ENCODE measurements at regions not wholly inside any gene's neighbourhood (a gene's known extent, or its start where the extent isn't known, plus 50 kb on each side); places are given as distances from the start of the nearest gene placed in this dataset.

DNA sequence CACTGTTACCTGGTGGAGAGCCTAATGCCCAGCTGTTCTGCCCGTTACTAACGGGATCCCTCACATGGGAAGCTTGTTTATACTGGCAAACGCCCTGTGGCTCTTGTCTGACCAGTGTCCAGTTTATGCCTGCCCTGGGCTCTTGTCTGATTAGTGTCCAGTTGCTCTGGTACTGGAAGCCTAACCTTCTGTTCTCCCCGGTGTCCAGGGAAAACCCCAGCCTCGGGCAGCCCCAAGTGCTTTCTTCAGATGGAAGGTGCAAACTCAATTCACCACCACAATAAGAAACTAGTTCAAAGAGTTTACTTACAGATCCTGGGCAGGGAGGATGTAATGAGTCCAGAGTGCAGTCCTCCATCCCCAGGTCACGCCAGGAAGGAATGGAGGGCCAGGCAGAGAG is 148.4 kb downstream of the TBXT start:
- no peak for DNase-seq (ENCODE audit: extremely low read depth in 1 of 11, low read depth in 9 of 11, low spot score in 4 of 11)

DNA sequence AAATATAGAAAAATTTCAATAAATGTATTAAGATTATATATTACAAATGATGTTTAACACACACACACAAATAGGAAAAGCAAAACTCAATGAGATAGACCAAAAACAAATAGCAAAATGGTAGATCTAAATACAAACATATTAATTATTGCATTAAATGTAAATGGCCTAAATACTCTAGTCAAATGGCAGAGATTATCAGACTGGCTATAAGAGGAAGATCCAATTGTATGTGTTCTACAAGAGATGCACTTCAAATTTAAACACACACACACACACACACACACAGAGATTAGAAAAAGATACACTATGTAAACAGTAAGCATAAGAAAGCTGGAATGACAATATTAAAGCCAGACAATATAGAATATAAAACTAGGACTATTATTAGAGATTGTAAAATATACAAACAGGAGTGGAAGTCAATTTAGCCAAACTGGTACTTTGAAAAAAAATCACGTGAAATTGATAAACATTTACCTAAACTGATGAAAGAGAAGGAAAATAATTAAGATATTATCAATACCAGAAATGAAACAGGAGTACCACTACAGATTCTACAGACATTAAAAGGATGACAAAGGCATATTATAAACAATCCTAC is 150.5 kb downstream of the TBXT start:
- DNase-seq (ENCODE audit: extremely low read depth in 1 of 11, low read depth in 9 of 11, low spot score in 4 of 11) = no peak

DNA sequence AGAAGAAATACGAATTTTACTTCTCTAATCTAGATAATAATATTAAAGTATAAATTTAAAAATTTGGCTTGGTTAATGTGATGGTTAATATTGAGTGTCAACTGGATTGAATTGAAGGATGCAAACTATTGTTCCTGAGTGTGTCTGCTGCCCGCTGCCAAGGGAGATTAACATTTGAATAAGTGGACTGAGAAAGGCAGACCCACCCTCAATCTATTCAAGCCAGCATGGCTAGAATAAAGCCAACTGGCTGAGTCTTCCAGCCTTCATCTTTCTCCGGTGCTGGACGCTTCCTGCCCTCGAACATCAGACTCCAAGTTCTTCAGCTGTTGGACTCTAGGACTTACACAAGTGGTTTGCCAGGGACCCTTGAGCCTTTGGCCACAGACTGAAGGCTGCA is 152.7 kb downstream of the TBXT start:
- no peak for DNase-seq (ENCODE audit: extremely low read depth in 1 of 11, low read depth in 9 of 11, low spot score in 4 of 11)

DNA sequence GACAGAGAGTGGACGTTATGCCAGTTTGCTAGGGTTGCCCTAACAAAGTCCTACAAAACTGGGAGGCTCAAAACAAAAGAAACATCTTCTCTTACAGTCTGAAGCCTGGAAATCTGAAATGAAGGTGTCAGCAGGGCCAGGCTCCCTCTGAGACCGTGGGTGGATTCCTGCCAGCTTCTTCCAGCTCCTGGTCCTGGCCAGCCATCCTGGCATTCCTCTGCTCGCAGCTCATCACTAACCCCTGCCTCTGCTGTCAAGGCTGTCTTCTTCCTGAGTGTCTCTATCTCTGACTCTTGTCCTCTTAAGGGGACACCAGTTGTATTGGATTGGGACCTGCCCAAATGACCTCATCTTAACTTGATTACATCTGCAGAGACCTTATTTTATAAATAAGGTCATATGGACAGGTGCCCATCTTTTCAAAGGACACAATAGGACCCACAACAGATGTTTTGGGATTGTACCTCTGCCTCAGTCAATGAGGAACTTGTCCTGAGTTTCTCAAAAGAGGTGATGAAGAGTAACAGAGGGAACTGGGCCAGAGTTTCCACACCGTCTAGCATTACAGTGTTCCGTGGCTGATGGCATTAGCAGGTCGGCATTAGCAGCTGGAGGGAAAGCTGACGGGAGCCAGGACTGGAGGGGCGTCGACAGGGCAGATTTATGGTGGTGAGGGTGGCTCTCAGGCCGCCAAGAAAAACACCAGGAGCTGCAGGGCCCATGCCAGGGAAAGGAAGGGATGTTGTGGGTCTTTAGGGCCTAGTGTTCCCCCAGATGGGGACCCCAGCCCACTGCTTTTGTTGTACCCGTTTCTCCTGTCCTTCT is 157.3 kb downstream of the TBXT start:
- DNase-seq (ENCODE audit: extremely low read depth in 1 of 11, low read depth in 9 of 11, low spot score in 4 of 11) = no peak

DNA sequence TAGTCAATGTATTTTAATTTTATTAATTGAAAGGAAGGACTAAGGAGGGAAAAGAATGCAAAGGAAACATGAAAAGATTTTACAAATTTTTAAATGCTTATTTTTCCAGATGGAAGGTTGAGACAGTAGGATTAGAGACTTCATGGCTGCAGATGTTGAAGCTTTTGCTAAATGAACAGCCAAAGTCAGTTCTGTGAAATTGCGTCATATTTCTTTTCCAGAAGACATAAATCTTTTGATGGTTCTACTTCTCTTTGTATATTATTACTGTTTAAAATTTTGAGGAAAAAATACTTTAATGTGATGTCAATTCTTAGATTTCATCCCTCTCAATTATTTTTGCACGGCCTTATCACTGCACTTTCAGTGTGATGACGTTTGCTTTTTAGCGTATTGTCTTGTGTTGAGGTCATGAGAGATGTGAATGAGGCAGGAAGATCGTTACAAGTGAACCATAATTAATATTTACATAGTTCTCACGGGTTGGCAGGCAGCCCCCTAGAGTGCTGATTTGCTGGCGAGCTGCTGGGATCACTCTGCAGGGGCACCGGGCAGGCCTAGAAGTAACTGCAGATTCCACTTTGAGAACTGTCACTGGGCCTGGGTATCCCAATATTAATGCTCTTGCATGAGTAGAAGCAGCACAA is 158.1 kb downstream of the TBXT start:
- no peak for DNase-seq (ENCODE audit: extremely low read depth in 1 of 11, low read depth in 9 of 11, low spot score in 4 of 11)

DNA sequence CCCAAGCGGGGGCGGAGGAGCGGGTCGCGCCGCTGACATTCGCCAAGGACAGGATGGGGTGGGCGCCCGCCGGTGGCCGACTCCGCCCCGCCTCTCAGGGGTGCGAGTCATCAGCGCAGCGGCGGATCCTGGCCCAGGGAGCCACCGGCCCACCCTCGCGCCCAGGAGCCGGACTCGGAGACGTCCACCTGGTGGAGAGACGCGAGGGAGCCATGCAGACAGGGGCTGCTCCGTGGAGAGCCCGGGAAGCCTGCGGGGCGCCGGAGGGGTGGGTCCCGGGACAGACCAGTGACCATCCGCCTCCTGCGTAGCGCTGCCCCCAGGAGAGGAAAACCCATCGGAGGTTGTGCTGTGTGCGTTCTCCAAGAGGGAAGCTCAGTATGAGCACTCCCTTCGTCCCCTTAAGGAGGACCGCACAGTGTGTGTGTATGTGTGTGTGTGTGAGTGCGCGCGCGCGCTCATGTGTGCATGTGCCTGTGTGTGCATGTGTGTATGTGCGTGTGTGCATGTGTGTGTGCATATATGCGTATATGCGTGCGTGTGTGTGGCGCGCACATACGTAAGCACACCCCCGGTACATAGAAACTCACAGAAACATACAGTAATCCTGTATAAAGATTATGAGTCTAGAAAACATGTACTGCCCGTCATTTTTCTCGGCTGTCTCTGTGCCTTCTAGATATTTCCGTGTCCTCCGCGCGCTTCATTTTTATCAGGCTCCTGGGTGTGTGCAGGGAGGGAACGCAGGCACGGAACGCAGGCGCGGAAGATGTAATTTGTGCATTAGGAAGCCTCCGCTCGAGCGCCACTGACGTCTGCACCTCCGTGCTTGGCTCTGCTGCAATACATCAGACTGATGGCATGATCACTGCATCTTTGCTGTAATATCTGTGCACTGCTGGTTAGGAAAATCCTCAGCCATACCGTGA is 158.9 kb downstream of the TBXT start:
- no peak for DNase-seq (ENCODE audit: extremely low read depth in 1 of 11, low read depth in 9 of 11, low spot score in 4 of 11)

DNA sequence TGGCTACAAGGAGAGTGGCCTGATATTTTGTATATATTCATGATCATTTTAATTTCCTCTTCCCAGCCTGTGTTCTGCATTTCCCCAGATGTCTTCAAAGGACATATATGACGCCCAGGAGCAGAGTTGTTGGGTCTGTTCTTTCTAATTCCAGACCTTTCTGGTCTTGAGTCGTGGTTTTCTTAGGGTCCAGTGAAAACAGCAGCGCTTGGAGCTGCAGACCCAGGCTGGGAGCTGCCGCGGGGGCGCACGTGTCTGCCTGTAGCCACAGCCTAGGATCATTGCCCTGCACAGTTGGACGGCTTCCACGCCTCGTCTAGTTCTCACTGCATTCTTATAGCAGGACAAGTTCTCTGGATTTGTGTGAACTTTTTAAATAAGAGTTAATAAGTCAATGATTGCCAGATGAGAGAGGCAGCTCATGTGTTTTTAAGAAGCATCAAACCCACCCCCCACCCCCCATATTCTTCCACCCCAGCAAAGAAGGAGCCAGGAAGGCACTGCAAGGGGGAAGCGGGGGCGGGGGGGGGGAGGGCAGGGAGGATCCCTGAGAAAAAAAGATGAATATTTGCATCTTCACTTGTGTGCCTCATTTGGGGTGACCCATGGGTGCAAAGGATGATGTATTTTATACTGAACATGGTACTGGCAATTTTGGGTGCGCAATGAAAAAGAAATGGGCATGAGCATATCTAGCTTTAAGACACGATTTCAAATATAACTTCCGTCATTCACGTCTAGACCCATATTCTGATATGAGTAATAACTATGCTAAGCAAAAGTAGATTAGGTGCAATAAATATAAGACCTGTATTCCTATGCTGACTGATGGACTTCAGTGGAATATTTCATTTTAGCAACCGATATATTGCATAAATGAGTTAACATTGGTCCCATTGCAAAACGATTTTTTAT is 160.0 kb downstream of the TBXT start:
- peak in 5 of 11 donors; percentile 61 to 84 (median 71) for DNase-seq (ENCODE audit: extremely low read depth in 1 of 11, low read depth in 9 of 11, low spot score in 4 of 11)

DNA sequence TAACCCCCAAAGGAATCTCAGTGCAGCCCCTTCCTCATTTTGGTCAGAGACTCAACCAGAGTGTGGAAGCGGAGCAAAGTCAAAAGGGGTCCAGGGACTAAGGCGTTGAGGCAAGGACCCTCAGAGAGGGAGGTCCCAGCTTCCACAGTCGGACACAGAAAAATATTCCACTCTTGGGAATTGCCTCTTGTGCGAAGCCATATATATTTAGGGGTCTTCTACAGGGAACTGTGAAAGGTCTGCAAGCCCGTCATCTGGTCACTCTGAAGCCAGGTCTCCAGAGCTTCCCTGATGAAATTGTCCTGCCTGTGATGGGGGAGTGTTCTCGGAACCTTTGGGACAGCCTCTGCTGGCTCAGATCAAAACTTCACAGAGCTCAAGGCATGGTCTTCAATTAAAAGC is 160.8 kb downstream of the TBXT start:
- DNase-seq (ENCODE audit: extremely low read depth in 1 of 11, low read depth in 9 of 11, low spot score in 4 of 11) = no peak

DNA sequence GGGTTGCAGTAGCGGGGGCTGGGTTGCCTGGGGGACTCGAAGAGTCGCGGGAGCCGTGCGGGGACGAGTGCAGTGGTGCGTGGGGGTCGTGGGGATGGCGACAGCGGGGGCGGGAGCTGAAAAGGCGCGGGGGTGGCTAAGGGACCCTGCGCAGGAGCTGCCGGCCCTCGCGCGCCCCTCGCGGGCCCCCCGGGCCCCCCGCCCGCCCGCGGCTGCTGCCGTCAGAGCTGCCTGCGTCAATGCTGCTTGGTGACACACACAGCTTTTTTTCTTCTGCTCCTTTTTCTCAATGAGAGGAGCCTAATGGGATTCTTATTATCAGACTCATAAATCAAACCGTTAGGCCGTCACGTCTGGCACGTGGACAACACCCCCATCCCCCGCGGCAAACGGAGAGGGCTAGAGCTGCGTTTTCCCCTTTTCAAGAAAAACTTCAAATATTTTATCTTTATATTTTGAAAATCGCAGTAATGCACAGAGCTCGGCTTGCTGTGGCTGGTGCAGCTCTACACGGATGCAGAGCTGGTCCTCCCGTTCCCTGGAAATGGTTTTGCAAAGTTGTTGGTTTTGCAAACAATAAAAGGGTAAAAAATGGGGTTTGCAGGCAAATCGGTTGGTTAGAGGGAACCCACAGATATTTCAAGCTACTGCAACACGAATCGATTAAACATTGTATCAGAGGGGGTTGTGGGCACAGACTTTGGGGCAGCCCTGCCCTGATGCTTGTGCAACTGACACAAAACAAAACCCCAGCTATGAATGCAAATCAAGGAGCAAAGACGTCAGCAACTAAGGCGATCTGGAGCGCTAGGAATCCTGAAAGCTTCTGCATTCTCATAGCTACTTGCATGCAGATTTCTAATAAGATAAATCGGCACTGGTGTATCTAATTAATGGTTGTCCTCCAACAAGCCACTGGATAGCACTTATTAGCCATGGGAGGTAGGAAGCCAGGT is 161.4 kb downstream of the TBXT start:
- DNase-seq (ENCODE audit: extremely low read depth in 1 of 11, low read depth in 9 of 11, low spot score in 4 of 11) = peak in 4 of 11 donors; percentile 55 to 74 (median 70)

DNA sequence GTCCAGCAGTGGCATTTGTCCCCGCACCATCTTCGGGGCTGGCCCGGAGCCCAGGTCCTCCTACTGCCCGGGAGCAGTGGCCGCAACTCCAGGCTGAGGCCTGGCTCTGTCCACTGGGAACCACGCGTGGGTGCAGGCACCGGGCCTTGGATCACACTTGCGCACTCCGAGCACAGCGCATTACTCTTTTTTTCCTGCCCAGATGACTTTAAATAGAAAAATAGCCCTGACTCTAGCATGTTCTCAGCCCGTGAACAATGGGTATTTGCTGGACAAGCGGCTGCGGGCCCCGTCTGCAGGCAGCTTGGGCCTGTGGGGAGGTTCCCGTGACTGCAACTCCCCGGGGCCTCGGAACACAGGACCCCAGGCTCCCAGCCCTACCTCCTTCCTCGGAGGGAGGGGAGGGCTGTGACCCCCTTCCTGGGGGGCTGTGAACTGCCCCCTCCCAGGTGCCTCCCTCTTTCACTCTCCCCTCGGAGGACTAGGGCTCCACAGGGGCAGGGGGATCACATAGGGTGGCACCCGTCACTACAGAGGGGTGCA is 162.2 kb downstream of the TBXT start:
- DNase-seq (ENCODE audit: extremely low read depth in 1 of 11, low read depth in 9 of 11, low spot score in 4 of 11) = no peak

DNA sequence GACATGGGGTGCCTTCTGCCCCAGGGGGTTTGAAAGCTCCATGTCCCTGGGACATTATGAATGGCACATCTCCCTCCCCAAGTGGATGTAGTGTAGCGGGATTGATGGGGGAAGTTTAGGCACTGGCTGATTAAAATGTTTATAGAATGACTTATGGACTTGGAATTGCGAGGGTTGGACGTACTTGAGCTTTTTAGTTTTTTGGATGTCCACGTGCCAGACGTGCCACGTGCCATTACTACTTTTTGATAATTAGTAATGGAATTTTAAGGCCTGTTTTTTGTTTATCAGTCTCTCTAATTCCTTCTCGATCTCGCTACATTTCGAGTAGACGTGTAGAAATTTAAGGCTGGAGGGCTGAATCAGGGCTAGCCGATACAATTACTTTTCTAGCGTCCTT is 162.8 kb downstream of the TBXT start:
- no peak for DNase-seq (ENCODE audit: extremely low read depth in 1 of 11, low read depth in 9 of 11, low spot score in 4 of 11)

DNA sequence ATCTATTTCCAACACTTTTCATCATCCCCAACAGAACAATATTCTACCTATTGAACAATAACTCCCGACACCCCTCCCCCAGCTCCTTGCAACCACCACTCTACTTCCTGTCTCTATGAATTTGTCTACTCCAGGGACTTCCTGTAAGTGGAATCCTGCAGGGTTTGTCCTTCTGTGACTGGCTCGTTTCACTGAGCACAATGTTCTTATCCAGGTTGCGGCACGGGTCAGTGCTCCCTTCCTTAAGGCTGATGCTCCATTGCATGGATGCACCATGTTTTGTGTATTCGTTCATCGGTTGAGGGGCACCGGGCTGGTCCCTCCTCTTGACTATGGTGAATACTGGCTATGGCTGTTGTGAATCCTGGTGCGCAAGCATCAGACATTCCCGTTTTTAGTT is 163.2 kb downstream of the TBXT start:
- no peak for DNase-seq (ENCODE audit: extremely low read depth in 1 of 11, low read depth in 9 of 11, low spot score in 4 of 11)

DNA sequence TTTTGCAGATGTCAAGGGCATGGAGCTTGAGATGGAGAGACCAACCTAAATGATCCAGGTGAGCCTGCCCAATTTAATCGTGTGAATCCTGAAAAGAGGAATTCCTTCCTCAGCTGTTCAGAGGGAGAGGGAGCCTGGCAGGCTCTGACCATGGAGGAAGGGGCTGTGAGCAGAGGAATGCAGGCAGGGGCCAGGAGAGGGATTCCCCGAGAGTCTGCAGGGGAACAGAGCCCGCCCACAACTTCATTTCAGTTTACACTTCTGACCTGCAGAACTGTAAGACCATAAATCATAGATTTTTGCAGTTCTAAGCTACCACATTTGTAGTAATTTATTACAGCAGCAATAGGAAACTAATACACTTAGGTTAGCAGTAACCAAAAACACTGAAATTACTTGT is 164.1 kb downstream of the TBXT start:
- no peak for DNase-seq (ENCODE audit: extremely low read depth in 1 of 11, low read depth in 9 of 11, low spot score in 4 of 11)

DNA sequence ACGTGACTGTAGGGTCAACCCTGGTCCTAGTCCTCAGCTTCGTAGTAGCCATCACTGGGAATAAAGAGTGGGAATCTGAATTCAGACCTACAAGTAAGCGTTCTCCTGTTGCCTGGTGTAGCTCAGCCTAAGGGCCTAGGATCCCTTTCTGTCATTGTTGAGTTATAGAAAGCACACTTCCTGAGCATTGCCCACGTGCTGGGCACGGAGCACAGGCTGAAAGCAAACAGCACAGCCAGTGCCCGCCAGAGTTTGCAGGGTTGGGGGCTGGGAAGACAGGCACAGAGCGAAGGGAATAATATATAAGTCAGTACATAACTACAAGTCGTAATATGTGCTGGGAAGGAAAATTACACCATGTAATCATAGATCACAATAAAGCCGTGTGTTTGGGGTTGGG is 166.3 kb downstream of the TBXT start:
- DNase-seq (ENCODE audit: extremely low read depth in 1 of 11, low read depth in 9 of 11, low spot score in 4 of 11) = no peak

DNA sequence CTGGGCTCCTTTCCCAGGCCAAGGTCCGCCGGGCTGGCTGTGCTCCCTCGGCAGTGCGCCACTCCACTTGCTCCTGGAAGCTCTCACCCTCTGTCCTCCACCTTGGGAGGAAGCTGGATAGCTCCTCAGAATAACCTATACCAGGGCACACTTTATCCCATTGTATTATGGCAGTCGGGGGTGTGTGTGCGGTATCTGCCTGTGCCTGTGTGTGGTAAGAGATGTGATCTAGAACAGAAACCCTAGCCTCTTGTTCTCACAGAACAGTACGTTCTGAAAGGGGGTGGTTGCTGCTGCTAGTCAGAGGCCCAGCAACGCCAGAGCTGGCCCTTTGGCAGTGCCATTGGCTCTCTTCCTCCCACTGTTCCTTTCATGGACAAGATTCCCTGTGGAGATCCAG is 168.4 kb downstream of the TBXT start:
- no peak for DNase-seq (ENCODE audit: extremely low read depth in 1 of 11, low read depth in 9 of 11, low spot score in 4 of 11)

DNA sequence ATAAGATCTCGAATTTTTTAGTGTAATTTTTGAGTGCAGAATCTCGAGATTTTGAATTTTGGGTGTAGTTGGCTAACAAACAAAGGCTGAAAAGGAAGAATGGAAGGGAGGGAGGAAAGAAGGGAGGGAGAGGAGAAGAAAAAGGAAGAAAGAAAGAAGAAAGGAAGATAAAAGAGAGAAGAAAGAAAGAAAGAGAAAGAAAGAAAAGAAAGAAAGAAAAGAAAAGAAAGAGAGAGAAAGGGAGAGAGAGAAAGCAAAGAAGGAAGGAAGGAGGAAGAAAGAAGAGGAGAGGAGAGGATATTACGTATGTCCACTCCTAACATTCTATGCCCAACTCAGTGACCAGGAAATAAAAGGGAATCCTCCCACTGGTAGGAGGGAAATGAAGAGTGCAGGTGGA is 169.6 kb downstream of the TBXT start:
- DNase-seq (ENCODE audit: extremely low read depth in 1 of 11, low read depth in 9 of 11, low spot score in 4 of 11) = no peak

DNA sequence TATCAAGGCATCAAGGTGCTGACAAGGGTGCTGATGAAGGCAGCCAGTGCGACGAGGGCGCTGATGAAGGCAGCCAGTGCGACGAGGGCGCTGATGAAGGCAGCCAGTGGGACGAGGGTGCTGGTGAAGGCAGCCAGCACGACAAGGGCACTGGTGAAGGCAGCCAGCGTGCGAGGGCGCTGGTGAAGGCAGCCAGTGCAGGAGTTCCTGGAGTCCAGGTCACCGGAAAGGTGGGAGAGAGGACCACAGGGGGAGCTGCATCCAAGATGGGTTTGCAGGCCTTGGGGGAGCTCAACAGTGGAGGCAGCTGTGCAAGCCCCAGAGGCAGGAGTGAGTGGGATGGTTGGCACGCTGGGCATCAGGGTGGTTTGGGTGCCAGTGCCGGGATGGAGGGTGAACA is 176.3 kb downstream of the TBXT start:
- DNase-seq (ENCODE audit: extremely low read depth in 1 of 11, low read depth in 9 of 11, low spot score in 4 of 11) = no peak

Data from renal cortex interstitium (tissue), 11 donors.